Keratinocyte (primary cell): ENCODE measurements at regions not wholly inside any gene's neighbourhood (a gene's known extent, or its start where the extent isn't known, plus 50 kb on each side); places are given as distances from the start of the nearest gene placed in this dataset.

Source experiments
- CTCF ChIP-seq, 3 experiments: IDR thresholded peaks in 1 of 3; conservative IDR thresholded peaks in 1 of 3; optimal IDR thresholded peaks in 1 of 3; 2 replicates in 2 of 3; 3 replicates in 1 of 3; pipeline versions ENCODE3 to v1.5.1; 2011; ENCODE audit warnings: low read length in 3 of 3, mild to moderate bottlenecking in 3 of 3, moderate library complexity in 2 of 3, control low read depth in 1 of 3, inconsistent platforms in 1 of 3; ENCODE audit not compliant: insufficient read depth in 2 of 3; ENCODE audit errors: extremely low read depth in 1 of 3
- EZH2 ChIP-seq: IDR thresholded peaks from one replicate; pipeline ENCODE4 v1.6.1; 2012; ENCODE audit warnings: inconsistent platforms, mild to moderate bottlenecking, low read length, moderate library complexity

- TF ChIP-seq CTCF (optimal IDR thresholded peaks at IDR 0.05 in 1 of 3, IDR thresholded peaks at IDR 0.05 in 1 of 3, conservative IDR thresholded peaks at IDR 0.05 in 1 of 3; ENCODE audit: extremely low read depth in 1 of 3, insufficient read depth in 2 of 3, low read length in 3 of 3) (no peak), EZH2 (no peak)
These were observed 90.1 kb upstream of the PAK5 start for GRCh38 chr20:9928955-9929354.
